ENCODE measurements at regions not wholly inside any gene's neighbourhood (a gene's known extent, or its start where the extent isn't known, plus 50 kb on each side); places are given as distances from the start of the nearest gene placed in this dataset.
A peak's percentile ranks its signal among the peaks of the same experiment; 100 is the strongest.

GRCh38 chr7:54931532-54931931 is 87.3 kb upstream of the EGFR start:
- H3K4me3 ChIP-seq (ENCODE audit: low read depth, low read length) = no peak overlapping the region
- TF ChIP-seq CTCF (IDR thresholded peaks at IDR 0.05; ENCODE audit: low read depth, low read length) = no peak

GRCh38 chr7:54932818-54933543 is 85.8 kb upstream of the EGFR start:
- peak overlapping the region; percentile 48 for H3K4me3 ChIP-seq (ENCODE audit: low read depth, low read length)
- TF ChIP-seq CTCF (IDR thresholded peaks at IDR 0.05; ENCODE audit: low read depth, low read length) = no peak

- TF ChIP-seq CTCF (IDR thresholded peaks at IDR 0.05; ENCODE audit: low read depth, low read length) = no peak
- peak overlapping the region; percentile 48 for H3K4me3 ChIP-seq (ENCODE audit: low read depth, low read length)
Measured at GRCh38 chr7:54933643-54934042, 85.2 kb upstream of the EGFR start.

GRCh38 chr7:54940748-54941147 is 78.1 kb upstream of the EGFR start:
- no peak overlapping the region for H3K4me3 ChIP-seq (ENCODE audit: low read depth, low read length)
- TF ChIP-seq CTCF (IDR thresholded peaks at IDR 0.05; ENCODE audit: low read depth, low read length) = no peak

- no peak overlapping the region for H3K4me3 ChIP-seq (ENCODE audit: low read depth, low read length)
- TF ChIP-seq CTCF (IDR thresholded peaks at IDR 0.05; ENCODE audit: low read depth, low read length) = no peak
Measured at GRCh38 chr7:54944179-54944578, 74.6 kb upstream of the EGFR start.

GRCh38 chr7:54946271-54946670 is 72.5 kb upstream of the EGFR start:
- no peak for TF ChIP-seq CTCF (IDR thresholded peaks at IDR 0.05; ENCODE audit: low read depth, low read length)
- H3K4me3 ChIP-seq (ENCODE audit: low read depth, low read length) = no peak overlapping the region

GRCh38 chr7:54946764-54947163 is 72.1 kb upstream of the EGFR start:
- no peak overlapping the region for H3K4me3 ChIP-seq (ENCODE audit: low read depth, low read length)
- TF ChIP-seq CTCF (IDR thresholded peaks at IDR 0.05; ENCODE audit: low read depth, low read length) = no peak
